H9 (cell line): ENCODE measurements at regions not wholly inside any gene's neighbourhood (a gene's known extent, or its start where the extent isn't known, plus 50 kb on each side); places are given as distances from the start of the nearest gene placed in this dataset.

ENCODE experiments used
- DNase-seq: peaks from one replicate; pipeline ENCODE4 v3.0.0-alpha.2; 2017
- H2AFZ ChIP-seq: one replicate; pipeline ENCODE4 v1.6.1; 2013; ENCODE audit warnings: mild to moderate bottlenecking, low read length, control low read depth, moderate library complexity
- H2AK5ac ChIP-seq: 2 replicates; pipeline ENCODE4 v1.6.1; 2013; ENCODE audit warnings: low read length, control low read depth, mixed read lengths; ENCODE audit not compliant: insufficient read length
- H2BK120ac ChIP-seq: one replicate; pipeline ENCODE4 v1.6.1; 2013; ENCODE audit warnings: low read depth, mild to moderate bottlenecking, low read length, control low read depth, inconsistent platforms; ENCODE audit not compliant: poor library complexity, severe bottlenecking
- H2BK12ac ChIP-seq: 2 replicates; pipeline ENCODE4 v1.6.1; 2013; ENCODE audit warnings: low read length, control low read depth, mixed read lengths, low read depth; ENCODE audit not compliant: insufficient read length
- H2BK15ac ChIP-seq: 2 replicates; pipeline ENCODE4 v1.6.1; 2013; ENCODE audit warnings: low read depth, low read length, control low read depth
- H2BK20ac ChIP-seq: one replicate; pipeline ENCODE4 v1.6.1; 2013; ENCODE audit warnings: low read depth, mild to moderate bottlenecking, low read length, control low read depth, inconsistent platforms; ENCODE audit not compliant: poor library complexity, severe bottlenecking
- H2BK5ac ChIP-seq: 2 replicates; pipeline ENCODE4 v1.6.1; 2013; ENCODE audit warnings: low read length, control low read depth, mixed read lengths; ENCODE audit not compliant: insufficient read length
- H3K14ac ChIP-seq: 2 replicates; pipeline ENCODE4 v1.6.1; 2013; ENCODE audit warnings: low read length, control low read depth; ENCODE audit not compliant: insufficient read depth
- H3K18ac ChIP-seq: 2 replicates; pipeline ENCODE4 v1.6.1; 2013; ENCODE audit warnings: low read depth, mild to moderate bottlenecking, mixed read lengths, low read length, control low read depth; ENCODE audit not compliant: insufficient read length
- H3K23ac ChIP-seq: 2 replicates; pipeline ENCODE4 v1.6.1; 2013; ENCODE audit warnings: low read length, control low read depth, mixed read lengths, low read depth; ENCODE audit not compliant: insufficient read length
- H3K23me2 ChIP-seq: 2 replicates; pipeline ENCODE4 v1.6.1; 2013; ENCODE audit warnings: low read depth, mild to moderate bottlenecking, mixed read lengths, low read length, control low read depth; ENCODE audit not compliant: insufficient read length, poor library complexity, severe bottlenecking
- H3K27ac ChIP-seq: 2 replicates; pipeline ENCODE4 v1.5.1; 2013; ENCODE audit warnings: low read length, control low read depth, mixed read lengths, low read depth; ENCODE audit not compliant: insufficient read length
- H3K27me3 ChIP-seq: 2 replicates; pipeline ENCODE4 v1.6.1; 2013; ENCODE audit warnings: low read length, control low read depth, inconsistent platforms; ENCODE audit not compliant: insufficient read depth
- H3K4ac ChIP-seq: 2 replicates; pipeline ENCODE4 v1.6.1; 2013; ENCODE audit warnings: low read depth, mild to moderate bottlenecking, control low read depth, inconsistent platforms, low read length, moderate library complexity
- H3K4me1 ChIP-seq: 2 replicates; pipeline ENCODE4 v1.6.1; 2013; ENCODE audit warnings: low read length, control low read depth, inconsistent platforms; ENCODE audit not compliant: insufficient read depth
- H3K4me2 ChIP-seq: 2 replicates; pipeline ENCODE4 v1.6.1; 2013; ENCODE audit warnings: low read length, control low read depth, mixed read lengths; ENCODE audit not compliant: insufficient read length, insufficient read depth
- H3K56ac ChIP-seq: 2 replicates; pipeline ENCODE4 v1.6.1; 2013; ENCODE audit warnings: low read depth, mild to moderate bottlenecking, mixed read lengths, low read length, control low read depth; ENCODE audit not compliant: insufficient read length
- H3K79me1 ChIP-seq: 2 replicates; pipeline ENCODE4 v1.6.1; 2013; ENCODE audit warnings: low read depth, mild to moderate bottlenecking, moderate library complexity, low read length, control low read depth, inconsistent platforms; ENCODE audit not compliant: insufficient read depth, poor library complexity, severe bottlenecking
- H3K79me2 ChIP-seq: 2 replicates; pipeline ENCODE4 v1.6.1; 2013; ENCODE audit warnings: low read length, control low read depth, inconsistent platforms; ENCODE audit not compliant: insufficient read depth
- H3K9ac ChIP-seq: 2 replicates; pipeline ENCODE4 v1.6.1; 2013; ENCODE audit warnings: low read length, control low read depth, mixed read lengths; ENCODE audit not compliant: insufficient read length; ENCODE audit errors: extremely low read depth
- H3K9me3 ChIP-seq: one replicate; pipeline ENCODE4 v1.6.1; 2013; ENCODE audit warnings: low read depth, low read length, inconsistent platforms; ENCODE audit not compliant: control insufficient read depth
- H3T11ph ChIP-seq: one replicate; pipeline ENCODE4 v1.6.1; 2013; ENCODE audit warnings: mild to moderate bottlenecking, low read length, control low read depth, inconsistent platforms
- H4K20me1 ChIP-seq: one replicate; pipeline ENCODE4 v1.6.1; 2013; ENCODE audit not compliant: control insufficient read depth, insufficient read length, insufficient read depth
- H4K5ac ChIP-seq: 2 replicates; pipeline ENCODE4 v1.6.1; 2013; ENCODE audit warnings: low read depth, mild to moderate bottlenecking, mixed read lengths, low read length, control low read depth; ENCODE audit not compliant: insufficient read length
- H4K8ac ChIP-seq: replicated peaks from 2 replicates; pipeline ENCODE4 v1.6.1; 2013; ENCODE audit warnings: low read length, control low read depth, mixed read lengths, low read depth; ENCODE audit not compliant: insufficient read length
- H4K91ac ChIP-seq: 2 replicates; pipeline ENCODE4 v1.6.1; 2013; ENCODE audit warnings: low read depth, mild to moderate bottlenecking, moderate library complexity, mixed read lengths, low read length, control low read depth; ENCODE audit not compliant: insufficient read length
- H3K27ac Mint-ChIP-seq, 3 experiments: 2 replicates in 2 of 3; 3 replicates in 1 of 3; pipeline ENCODE4 v1.8.0; 2020 to 2021; ENCODE audit warnings: mixed read lengths in 3 of 3, mild to moderate bottlenecking in 1 of 3, moderate library complexity in 1 of 3
- H3K27me3 Mint-ChIP-seq: 2 replicates; pipeline ENCODE4 v1.8.0; 2021; ENCODE audit warnings: low read depth, mild to moderate bottlenecking, moderate library complexity, mixed read lengths
- H3K36me3 Mint-ChIP-seq, 3 experiments: 2 replicates in 2 of 3; 3 replicates in 1 of 3; pipeline ENCODE4 v1.8.0; 2020 to 2021; ENCODE audit warnings: low read depth in 3 of 3, mixed read lengths in 3 of 3; ENCODE audit not compliant: insufficient read depth in 1 of 3
- H3K4me1 Mint-ChIP-seq, 2 experiments: 2 replicates each; pipeline ENCODE4 v1.8.0; 2020; ENCODE audit warnings: mixed read lengths in 2 of 2
- H3K4me3 Mint-ChIP-seq, 2 experiments: 2 replicates in 1 of 2; 3 replicates in 1 of 2; pipeline ENCODE4 v1.8.0; 2020 to 2021; ENCODE audit warnings: mild to moderate bottlenecking in 2 of 2, mixed read lengths in 2 of 2, moderate library complexity in 1 of 2
- H3K9me3 Mint-ChIP-seq, 2 experiments: 2 replicates in 1 of 2; 3 replicates in 1 of 2; pipeline ENCODE4 v1.8.0; 2020; ENCODE audit warnings: mild to moderate bottlenecking in 2 of 2, mixed read lengths in 2 of 2, moderate library complexity in 1 of 2
- WGBS: extraction: QIAGEN DNeasy Blood & Tissue Kit; methylation state at CpG from one replicate; pipeline ENCODE4 v1.1.7; 2013; ENCODE audit warnings: missing lambda C conversion rate, low lambda C conversion rate, mixed read lengths; ENCODE audit not compliant: insufficient read length; ENCODE audit errors: extremely low coverage; 5-methylcytosine and 5-hydroxymethylcytosine counted together
- TF ChIP-seq, protein P1 (sequence below): fragments of 200-600 bp; sonication (generic); conservative IDR thresholded peaks from 3 replicates; pipeline ENCODE4 v1.8.0; 2021; ENCODE audit warnings: antibody characterized with exemption, mild to moderate bottlenecking

DNA sequence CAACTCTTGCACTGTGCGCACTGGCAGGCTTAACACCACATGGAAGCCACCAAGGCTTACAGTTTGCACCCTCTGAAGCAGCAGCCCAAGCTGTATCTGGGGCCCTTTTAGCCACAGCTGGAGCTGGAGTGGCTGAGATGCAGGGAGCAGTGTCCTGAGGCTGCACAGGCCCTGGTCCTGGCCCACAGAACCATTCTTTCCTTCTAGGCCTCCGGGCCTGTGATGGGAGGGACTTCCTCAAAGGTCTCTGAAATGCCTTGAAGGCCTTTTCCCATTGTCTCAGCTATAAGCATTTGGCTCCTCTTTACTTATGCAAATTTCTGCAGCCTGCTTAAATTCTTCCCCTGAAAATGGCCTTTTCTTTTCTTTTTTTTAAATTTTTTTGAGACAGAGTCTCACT is 104.4 kb upstream of the CPLX2 start:
- Histone ChIP-seq H4K8ac (no peak overlapping the region), H3K9me3 (peaks cover 12% of the 10 kb centered on the region), H2BK12ac (no peak overlapping the region), H3K18ac (no peak overlapping the region), H4K91ac (no peak overlapping the region), H4K5ac (no peak overlapping the region), H2BK20ac (no peak overlapping the region), H3K9ac (no peak overlapping the region), H3K4me1 (no peaks in the 10 kb centered on the region), H3T11ph (no peak overlapping the region), H3K79me2 (no peaks in the 10 kb centered on the region), H4K20me1 (no peaks in the 10 kb centered on the region), H3K4ac (no peak overlapping the region), H3K23ac (no peak overlapping the region), H2BK120ac (no peak overlapping the region), H2BK15ac (no peak overlapping the region), H2AFZ (no peak overlapping the region), H2AK5ac (no peak overlapping the region), H3K27me3 (no peaks in the 10 kb centered on the region), H3K79me1 (no peaks in the 10 kb centered on the region), H2BK5ac (no peak overlapping the region), H3K4me2 (no peak overlapping the region), H3K27ac (no peak overlapping the region), H3K14ac (no peak overlapping the region), H3K56ac (no peak overlapping the region), H3K23me2 (no peaks in the 10 kb centered on the region)
- Mint-ChIP-seq H3K36me3 (peaks cover 5 to 9% (median 8%) of the 10 kb centered on the region in 3 experiments; a peak in 6 of 7 replicates), H3K4me3 (no peak overlapping the region), H3K27me3 (peaks cover 16% of the 10 kb centered on the region), H3K9me3 (peaks cover 16 to 24% of the 10 kb centered on the region in 2 experiments), H3K4me1 (no peaks in the 10 kb centered on the region), H3K27ac (no peak overlapping the region)
- DNase-seq: no peak
- no CpG with 5 or more reads among the region's 2 CpGs for WGBS
- TF ChIP-seq, protein P1, sequence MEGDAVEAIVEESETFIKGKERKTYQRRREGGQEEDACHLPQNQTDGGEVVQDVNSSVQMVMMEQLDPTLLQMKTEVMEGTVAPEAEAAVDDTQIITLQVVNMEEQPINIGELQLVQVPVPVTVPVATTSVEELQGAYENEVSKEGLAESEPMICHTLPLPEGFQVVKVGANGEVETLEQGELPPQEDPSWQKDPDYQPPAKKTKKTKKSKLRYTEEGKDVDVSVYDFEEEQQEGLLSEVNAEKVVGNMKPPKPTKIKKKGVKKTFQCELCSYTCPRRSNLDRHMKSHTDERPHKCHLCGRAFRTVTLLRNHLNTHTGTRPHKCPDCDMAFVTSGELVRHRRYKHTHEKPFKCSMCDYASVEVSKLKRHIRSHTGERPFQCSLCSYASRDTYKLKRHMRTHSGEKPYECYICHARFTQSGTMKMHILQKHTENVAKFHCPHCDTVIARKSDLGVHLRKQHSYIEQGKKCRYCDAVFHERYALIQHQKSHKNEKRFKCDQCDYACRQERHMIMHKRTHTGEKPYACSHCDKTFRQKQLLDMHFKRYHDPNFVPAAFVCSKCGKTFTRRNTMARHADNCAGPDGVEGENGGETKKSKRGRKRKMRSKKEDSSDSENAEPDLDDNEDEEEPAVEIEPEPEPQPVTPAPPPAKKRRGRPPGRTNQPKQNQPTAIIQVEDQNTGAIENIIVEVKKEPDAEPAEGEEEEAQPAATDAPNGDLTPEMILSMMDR: no peak
